IPS DF 4.7 (cell line): ENCODE measurements at regions not wholly inside any gene's neighbourhood (a gene's known extent, or its start where the extent isn't known, plus 50 kb on each side); places are given as distances from the start of the nearest gene placed in this dataset.

ENCODE experiments used
- DNase-seq: peaks from one replicate; pipeline ENCODE4 v3.0.0-alpha.2; 2013; ENCODE audit warnings: low spot score; ENCODE audit errors: extremely low read depth

- no peak for DNase-seq
These were observed 623.6 kb downstream of the STIM2 start for GRCh38 chr4:27484216-27484615.

GRCh38 chr4:27490315-27490714 is 629.7 kb downstream of the STIM2 start:
- no peak for DNase-seq

- no peak for DNase-seq
These were observed 630.1 kb downstream of the STIM2 start for GRCh38 chr4:27490766-27491165.

GRCh38 chr4:27506401-27506800 is 645.8 kb downstream of the STIM2 start:
- DNase-seq: no peak

- no peak for DNase-seq
These were observed 654.1 kb downstream of the STIM2 start for GRCh38 chr4:27514711-27515110.

- DNase-seq: no peak
These were observed 654.5 kb downstream of the STIM2 start for GRCh38 chr4:27515140-27515539.

GRCh38 chr4:27518876-27519275 is 658.2 kb downstream of the STIM2 start:
- no peak for DNase-seq

GRCh38 chr4:27524224-27524623 is 663.6 kb downstream of the STIM2 start:
- DNase-seq: no peak

- no peak for DNase-seq
These were observed 673.8 kb downstream of the STIM2 start for GRCh38 chr4:27534488-27534887.

GRCh38 chr4:27568236-27568951 is 707.8 kb downstream of the STIM2 start:
- DNase-seq: no peak

GRCh38 chr4:27568952-27569319 is 708.3 kb downstream of the STIM2 start:
- no peak for DNase-seq

GRCh38 chr4:27574743-27575142 is 714.1 kb downstream of the STIM2 start:
- DNase-seq: no peak

GRCh38 chr4:27577951-27578350 is 717.3 kb downstream of the STIM2 start:
- DNase-seq: no peak

- no peak for DNase-seq
These were observed 732.1 kb downstream of the STIM2 start for GRCh38 chr4:27592738-27593137.

- DNase-seq: no peak
These were observed 734.3 kb downstream of the STIM2 start for GRCh38 chr4:27594922-27595321.

GRCh38 chr4:27595571-27596360 is 735.1 kb downstream of the STIM2 start:
- no peak for DNase-seq

GRCh38 chr4:27602172-27602571 is 741.5 kb downstream of the STIM2 start:
- DNase-seq: no peak

- DNase-seq: no peak
These were observed 744.1 kb downstream of the STIM2 start for GRCh38 chr4:27604692-27605091.

GRCh38 chr4:27616166-27616565 is 755.5 kb downstream of the STIM2 start:
- no peak for DNase-seq

- DNase-seq: no peak
These were observed 758.8 kb downstream of the STIM2 start for GRCh38 chr4:27619435-27619834.

GRCh38 chr4:27620886-27621285 is 760.2 kb downstream of the STIM2 start:
- DNase-seq: no peak

GRCh38 chr4:27624749-27625148 is 764.1 kb downstream of the STIM2 start:
- no peak for DNase-seq

GRCh38 chr4:27628609-27629008 is 768.0 kb downstream of the STIM2 start:
- DNase-seq: no peak
